IPS DF 6.9 (cell line): ENCODE measurements at regions not wholly inside any gene's neighbourhood (a gene's known extent, or its start where the extent isn't known, plus 50 kb on each side); places are given as distances from the start of the nearest gene placed in this dataset.

Experiments
- DNase-seq: peaks from one replicate; pipeline ENCODE4 v3.0.0-alpha.2; 2013; ENCODE audit warnings: low read depth, low spot score
- H3K27ac ChIP-seq: one replicate; pipeline ENCODE4 v1.5.1; 2013; ENCODE audit warnings: low read length, control low read depth
- H3K27me3 ChIP-seq: 2 replicates; pipeline ENCODE4 v1.6.1; 2013; ENCODE audit warnings: mild to moderate bottlenecking, low read length; ENCODE audit not compliant: control insufficient read depth, insufficient read depth
- H3K36me3 ChIP-seq: 2 replicates; pipeline ENCODE4 v1.6.1; 2013; ENCODE audit warnings: low read length; ENCODE audit not compliant: control insufficient read depth, insufficient read depth
- H3K4me1 ChIP-seq: 2 replicates; pipeline ENCODE4 v1.6.1; 2013; ENCODE audit warnings: low read length; ENCODE audit not compliant: control insufficient read depth, insufficient read depth
- H3K4me3 ChIP-seq: 2 replicates; pipeline ENCODE4 v1.5.1; 2013; ENCODE audit warnings: mild to moderate bottlenecking, low read length
- H3K9me3 ChIP-seq: 2 replicates; pipeline ENCODE4 v1.6.1; 2013; ENCODE audit warnings: low read length, inconsistent platforms; ENCODE audit not compliant: control insufficient read depth, insufficient read depth
- WGBS: extraction: QIAGEN DNeasy Blood & Tissue Kit; methylation state at CpG from one replicate; pipeline ENCODE4 v1.1.7; 2013; ENCODE audit warnings: mixed read lengths, missing lambda C conversion rate; ENCODE audit not compliant: insufficient read length, insufficient coverage; 5-methylcytosine and 5-hydroxymethylcytosine counted together

DNA sequence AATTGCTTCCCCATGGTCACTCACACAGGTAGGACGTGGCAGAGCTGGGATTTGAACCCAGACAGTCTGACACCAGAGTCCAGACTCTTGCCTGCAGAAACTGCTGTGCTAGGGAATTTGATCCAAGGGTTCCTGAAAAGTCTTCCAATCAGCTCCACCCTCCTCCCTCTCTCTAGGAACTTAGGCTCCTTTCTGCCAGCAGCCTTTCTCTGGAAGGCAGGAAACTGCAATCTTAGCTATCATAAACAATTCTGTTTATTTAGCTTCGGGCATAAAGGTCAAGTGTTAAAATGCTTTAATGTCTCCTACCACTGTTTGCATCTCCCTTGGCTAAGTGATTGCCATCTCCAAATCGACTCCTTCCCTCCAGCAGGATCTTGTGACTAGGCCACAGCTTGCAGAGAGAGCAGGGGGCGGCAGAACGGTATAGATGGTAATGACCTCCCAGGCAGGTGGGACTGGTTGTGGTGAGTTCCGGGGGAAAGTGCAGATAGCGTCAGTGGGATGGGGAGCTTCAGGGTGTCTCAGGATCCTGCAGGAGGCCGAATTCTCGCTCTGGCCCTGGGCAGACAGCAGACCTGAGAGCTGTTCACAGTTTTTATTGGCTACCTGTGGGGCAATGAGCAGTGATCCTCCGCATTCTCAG is 882.4 kb upstream of the EEF2KMT start:
- no CpG with 5 or more reads among the region's 10 CpGs for WGBS
- no peaks in the 10 kb centered on the region; the same call in none of the 2 replicates for H3K9me3 ChIP-seq
- H3K36me3 ChIP-seq: no peaks in the 10 kb centered on the region
- DNase-seq: no peak
- no peak overlapping the region for H3K4me3 ChIP-seq
- H3K27ac ChIP-seq: no peak overlapping the region
- H3K27me3 ChIP-seq: no peaks in the 10 kb centered on the region
- H3K4me1 ChIP-seq: no peaks in the 10 kb centered on the region; the same call in 1 of the 2 replicates

DNA sequence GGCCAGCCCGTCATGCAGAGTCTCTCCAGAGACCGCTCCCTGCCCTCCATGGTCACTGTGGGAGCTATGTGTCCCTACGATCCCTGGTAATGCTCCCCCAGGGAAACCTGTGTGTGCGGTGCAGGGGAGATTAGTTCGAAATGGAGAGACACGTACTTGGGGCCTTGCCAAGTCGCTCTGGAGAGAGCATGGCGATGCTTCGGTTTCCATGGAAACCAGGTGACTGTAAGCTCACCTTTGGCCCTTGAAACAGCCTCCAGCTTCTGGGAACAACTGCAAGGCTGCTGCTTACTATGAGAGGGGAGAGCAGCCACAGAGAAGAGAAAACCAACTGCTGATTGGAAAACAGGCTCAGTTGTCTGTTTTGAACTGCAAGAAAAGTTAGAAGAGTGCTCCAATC is 879.7 kb upstream of the EEF2KMT start:
- no peak overlapping the region for H3K4me3 ChIP-seq
- H3K27me3 ChIP-seq: no peaks in the 10 kb centered on the region
- whole genome bisulfite sequencing: no CpG with 5 or more reads among the region's 9 CpGs
- no peaks in the 10 kb centered on the region for H3K9me3 ChIP-seq
- no peaks in the 10 kb centered on the region for H3K4me1 ChIP-seq
- no peak for DNase-seq
- H3K27ac ChIP-seq: no peak overlapping the region
- no peaks in the 10 kb centered on the region for H3K36me3 ChIP-seq

GRCh38 chr16:5972747-5973146 is 875.2 kb upstream of the EEF2KMT start:
- H3K4me3 ChIP-seq: no peak overlapping the region
- no peak overlapping the region for H3K27ac ChIP-seq
- no peaks in the 10 kb centered on the region for H3K4me1 ChIP-seq
- no CpG with 5 or more reads among the region's 1 CpG for WGBS
- no peaks in the 10 kb centered on the region for H3K27me3 ChIP-seq
- H3K36me3 ChIP-seq: no peaks in the 10 kb centered on the region
- no peaks in the 10 kb centered on the region for H3K9me3 ChIP-seq
- DNase-seq: no peak

DNA sequence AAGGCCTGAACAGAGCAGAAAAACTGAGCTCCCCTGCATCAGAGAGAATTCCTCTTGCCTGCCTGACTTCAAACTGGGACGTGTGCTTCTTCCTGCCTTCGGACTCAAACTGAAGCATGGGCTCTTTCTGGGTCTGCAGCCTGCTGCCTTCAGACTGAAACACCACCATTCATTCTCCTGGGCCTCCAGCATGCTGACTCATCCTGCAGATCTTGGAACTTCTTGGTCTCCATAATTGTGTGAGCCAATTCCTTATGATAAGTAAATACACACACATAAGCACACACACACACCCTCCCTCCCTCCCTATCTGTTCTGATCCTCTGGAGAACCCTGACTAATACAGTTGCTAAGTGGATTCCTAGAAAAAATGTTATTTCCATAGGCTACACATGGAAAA is 874.3 kb upstream of the EEF2KMT start:
- Histone ChIP-seq H3K36me3 (no peaks in the 10 kb centered on the region), H3K27ac (no peak overlapping the region), H3K27me3 (no peaks in the 10 kb centered on the region), H3K4me1 (no peaks in the 10 kb centered on the region), H3K9me3 (no peaks in the 10 kb centered on the region), H3K4me3 (no peak overlapping the region)
- WGBS: no CpG with 5 or more reads among the region's 2 CpGs
- no peak for DNase-seq

DNA sequence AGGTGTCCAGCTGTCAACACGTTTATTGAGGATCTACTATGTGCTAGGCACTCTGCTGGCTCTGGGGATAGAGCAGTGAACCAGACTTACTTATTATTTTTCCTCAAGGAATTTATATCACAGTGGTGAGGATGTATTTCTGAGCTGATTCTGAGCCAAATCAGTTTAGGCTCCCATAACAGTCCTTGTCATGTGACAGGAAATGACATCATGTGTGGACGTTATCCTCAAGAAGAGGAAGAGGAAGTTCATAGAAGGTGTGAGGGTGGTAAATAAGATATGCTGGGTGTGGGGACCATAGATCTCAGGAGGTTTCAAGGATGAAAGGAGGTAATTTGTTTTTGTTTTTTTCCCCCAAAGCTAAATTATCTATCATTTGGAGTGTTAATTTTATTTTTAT is 873.5 kb upstream of the EEF2KMT start:
- WGBS: no CpG with 5 or more reads among the region's 2 CpGs
- Histone ChIP-seq H3K4me3 (no peak overlapping the region), H3K4me1 (no peaks in the 10 kb centered on the region; the same call in 1 of the 2 replicates), H3K27ac (no peak overlapping the region), H3K9me3 (no peaks in the 10 kb centered on the region), H3K36me3 (no peaks in the 10 kb centered on the region), H3K27me3 (no peaks in the 10 kb centered on the region)
- DNase-seq: no peak

GRCh38 chr16:5966004-5966403 is 868.4 kb upstream of the EEF2KMT start:
- DNase-seq: no peak
- Histone ChIP-seq H3K27ac (no peak overlapping the region), H3K4me3 (no peak overlapping the region), H3K9me3 (no peaks in the 10 kb centered on the region; the same call in 1 of the 2 replicates), H3K27me3 (no peaks in the 10 kb centered on the region), H3K4me1 (no peaks in the 10 kb centered on the region; the same call in 1 of the 2 replicates), H3K36me3 (no peaks in the 10 kb centered on the region)
- no CpG with 5 or more reads among the region's 7 CpGs for WGBS

DNA sequence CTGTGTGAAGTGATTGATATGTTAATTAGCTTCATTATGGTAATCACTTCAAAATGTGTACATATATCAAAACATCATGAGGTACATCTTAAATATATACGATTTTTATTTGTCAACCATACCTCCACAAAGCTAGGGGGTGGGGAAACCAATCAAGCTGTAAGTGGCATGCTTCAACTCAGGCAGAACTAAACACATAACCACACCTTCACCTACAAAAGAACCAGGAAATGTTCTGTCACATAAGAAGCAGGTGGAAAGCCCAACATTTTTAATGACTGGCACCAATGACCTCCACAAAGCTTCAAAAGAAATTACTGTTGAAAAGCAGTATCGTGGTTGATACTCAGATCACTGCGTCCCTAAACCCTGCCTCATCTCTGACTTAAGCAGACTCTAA is 867.7 kb upstream of the EEF2KMT start:
- no peaks in the 10 kb centered on the region for H3K27me3 ChIP-seq
- H3K9me3 ChIP-seq: no peaks in the 10 kb centered on the region; the same call in 1 of the 2 replicates
- DNase-seq: no peak
- no CpG with 5 or more reads among the region's 3 CpGs for WGBS
- no peaks in the 10 kb centered on the region for H3K36me3 ChIP-seq
- H3K4me3 ChIP-seq: no peak overlapping the region
- H3K27ac ChIP-seq: no peak overlapping the region
- no peaks in the 10 kb centered on the region; the same call in 1 of the 2 replicates for H3K4me1 ChIP-seq

DNA sequence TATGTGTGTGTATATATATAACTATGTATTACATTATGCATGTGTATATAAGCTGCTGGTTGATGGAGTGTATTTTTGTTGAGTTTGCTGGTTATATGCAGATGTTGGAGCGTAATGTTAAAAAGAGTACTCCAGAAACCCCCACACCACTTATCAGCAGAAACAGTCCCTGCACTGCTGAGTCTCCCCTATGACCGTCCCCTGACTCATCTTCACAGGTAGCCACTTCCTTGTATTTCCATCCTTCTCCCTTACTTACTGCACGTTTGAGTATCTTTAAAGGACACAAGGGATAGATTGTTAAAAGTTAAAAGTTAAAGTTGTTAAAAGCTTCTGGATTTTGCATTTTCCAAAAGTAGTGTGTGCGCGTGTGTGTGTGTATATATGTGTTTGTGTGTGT is 853.9 kb upstream of the EEF2KMT start:
- Histone ChIP-seq H3K27me3 (no peaks in the 10 kb centered on the region), H3K36me3 (no peaks in the 10 kb centered on the region), H3K4me3 (no peak overlapping the region), H3K4me1 (no peaks in the 10 kb centered on the region), H3K9me3 (no peaks in the 10 kb centered on the region), H3K27ac (no peak overlapping the region)
- whole genome bisulfite sequencing: no CpG with 5 or more reads among the region's 5 CpGs
- DNase-seq: no peak

DNA sequence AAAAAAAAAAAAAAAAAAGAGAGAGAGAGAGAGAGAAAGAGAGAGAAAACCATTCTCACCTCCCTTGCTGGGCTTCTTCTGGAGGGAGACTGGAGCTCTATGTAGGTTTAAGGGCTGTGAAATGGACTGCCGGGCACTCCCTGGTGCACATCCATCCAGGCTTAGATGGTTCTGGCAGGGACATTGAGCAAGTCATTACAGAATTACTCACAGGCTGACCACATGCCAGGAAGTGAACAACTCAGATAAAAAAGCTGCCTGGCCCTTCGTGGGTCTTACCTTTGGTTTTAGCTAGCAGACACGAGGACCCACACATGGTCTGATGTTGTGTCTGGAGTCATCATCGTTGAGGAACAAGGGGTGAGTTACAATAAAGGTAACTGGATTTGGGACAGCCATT is 847.4 kb upstream of the EEF2KMT start:
- H3K36me3 ChIP-seq: no peaks in the 10 kb centered on the region
- no peaks in the 10 kb centered on the region for H3K4me1 ChIP-seq
- H3K9me3 ChIP-seq: peaks cover 1% of the 10 kb centered on the region; the same call in 1 of the 2 replicates
- H3K27me3 ChIP-seq: no peaks in the 10 kb centered on the region
- no peak overlapping the region for H3K4me3 ChIP-seq
- H3K27ac ChIP-seq: no peak overlapping the region
- DNase-seq: no peak
- no CpG with 5 or more reads among the region's 4 CpGs for WGBS

- H3K27me3 ChIP-seq: no peaks in the 10 kb centered on the region
- no peak for DNase-seq
- WGBS: no CpG with 5 or more reads among the region's 1 CpG
- H3K9me3 ChIP-seq: peaks cover 1% of the 10 kb centered on the region; the same call in 1 of the 2 replicates
- H3K4me1 ChIP-seq: no peaks in the 10 kb centered on the region
- H3K27ac ChIP-seq: no peak overlapping the region
- H3K4me3 ChIP-seq: no peak overlapping the region
- H3K36me3 ChIP-seq: no peaks in the 10 kb centered on the region
Observed at GRCh38 chr16:5938607-5939006, 841.0 kb upstream of the EEF2KMT start.

DNA sequence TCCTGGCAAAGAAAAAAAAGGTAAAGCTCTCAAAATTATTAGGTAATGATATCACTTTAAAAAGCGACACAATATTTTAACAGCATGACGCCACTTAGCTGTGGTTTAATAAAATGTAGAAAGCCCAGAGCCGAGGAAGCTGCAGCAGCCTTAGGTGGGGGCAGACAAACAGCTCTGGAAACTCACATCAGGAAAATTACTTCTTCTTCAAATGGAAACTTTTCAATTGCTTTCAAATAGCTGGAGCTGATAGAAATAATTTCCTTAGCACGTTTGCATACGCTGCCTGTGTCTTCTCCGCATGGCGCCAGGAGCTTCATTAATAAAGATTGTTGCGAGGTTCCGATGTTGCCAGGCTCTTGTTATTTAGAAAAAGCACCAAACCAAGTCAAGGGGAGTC is 835.3 kb upstream of the EEF2KMT start:
- Histone ChIP-seq H3K4me1 (no peaks in the 10 kb centered on the region), H3K27ac (no peak overlapping the region), H3K4me3 (no peak overlapping the region), H3K9me3 (no peaks in the 10 kb centered on the region; the same call in 1 of the 2 replicates), H3K27me3 (no peaks in the 10 kb centered on the region; the same call in 1 of the 2 replicates), H3K36me3 (no peaks in the 10 kb centered on the region)
- no CpG with 5 or more reads among the region's 9 CpGs for WGBS
- no peak for DNase-seq
